DMS53 treated with DMSO at 0.1 percent for 48 hours (cell line): ENCODE measurements at regions not wholly inside any gene's neighbourhood (a gene's known extent, or its start where the extent isn't known, plus 50 kb on each side); places are given as distances from the start of the nearest gene placed in this dataset.

Experiments used
- DNase-seq: peaks from one replicate; lab custom pipeline; 2025; ENCODE audit not compliant: unreplicated experiment; lab: John Stamatoyannopoulos, UW

DNA sequence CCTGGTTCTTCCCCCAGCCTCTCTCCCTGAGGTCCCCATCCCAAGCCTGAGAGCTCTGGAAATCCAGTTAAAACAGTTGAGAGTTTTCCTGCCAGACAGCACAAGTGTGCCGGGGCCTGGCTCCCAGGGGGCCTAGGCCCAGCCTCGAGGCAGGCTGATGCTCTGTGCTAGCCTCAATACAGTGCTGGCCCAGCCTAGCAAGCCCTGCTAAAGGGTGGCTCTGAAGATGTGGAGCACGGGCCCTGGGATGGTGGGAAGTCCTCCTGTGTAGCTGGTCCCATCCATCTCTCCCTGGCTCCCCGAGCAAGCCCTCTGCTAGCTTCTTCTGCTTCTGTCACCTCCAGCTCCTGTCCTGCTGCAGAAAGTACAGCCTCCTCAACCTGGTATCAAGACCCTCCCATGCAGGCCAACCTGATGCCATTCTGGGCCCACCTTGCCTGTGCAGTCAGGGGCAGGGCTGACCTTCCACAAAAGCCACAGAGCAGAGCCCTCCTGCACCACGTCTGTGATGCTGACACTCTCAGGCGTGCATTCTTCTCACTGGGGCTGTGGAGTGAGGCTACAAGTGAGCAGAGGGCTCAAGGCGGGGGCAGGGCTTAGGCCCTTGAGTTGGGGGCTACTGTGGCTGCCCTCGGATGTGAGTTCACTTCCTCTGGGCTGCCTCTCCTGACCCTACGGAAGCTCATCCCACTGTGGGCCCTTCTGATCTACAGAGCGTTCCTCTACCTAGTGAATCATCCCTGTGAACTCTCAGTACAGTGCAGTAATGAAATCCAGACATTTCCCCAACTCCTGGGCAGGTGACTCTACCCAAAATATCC is 60.1 kb upstream of the LAPTM4A start:
- DNase-seq, result no peak

DNA sequence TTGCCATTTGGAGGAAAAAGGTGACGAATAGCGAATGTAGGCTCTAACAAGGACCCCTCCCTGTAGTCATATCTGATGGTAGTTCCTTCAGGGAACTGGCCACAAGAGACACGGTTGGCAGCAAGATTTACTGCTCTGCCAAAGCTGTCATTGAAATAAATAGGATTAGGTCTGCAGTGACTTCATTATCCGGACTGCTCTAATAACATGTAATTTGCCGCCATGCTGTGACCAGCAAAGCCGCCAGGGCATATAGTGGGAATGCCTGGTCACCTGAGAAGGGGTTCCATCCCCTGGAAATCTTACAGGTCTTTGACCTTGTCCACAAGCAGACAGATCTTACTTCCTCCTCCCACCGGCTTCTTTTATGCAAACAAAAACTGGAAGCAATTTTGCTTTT is 59.4 kb upstream of the LAPTM4A start:
- no peak for DNase-seq

DNA sequence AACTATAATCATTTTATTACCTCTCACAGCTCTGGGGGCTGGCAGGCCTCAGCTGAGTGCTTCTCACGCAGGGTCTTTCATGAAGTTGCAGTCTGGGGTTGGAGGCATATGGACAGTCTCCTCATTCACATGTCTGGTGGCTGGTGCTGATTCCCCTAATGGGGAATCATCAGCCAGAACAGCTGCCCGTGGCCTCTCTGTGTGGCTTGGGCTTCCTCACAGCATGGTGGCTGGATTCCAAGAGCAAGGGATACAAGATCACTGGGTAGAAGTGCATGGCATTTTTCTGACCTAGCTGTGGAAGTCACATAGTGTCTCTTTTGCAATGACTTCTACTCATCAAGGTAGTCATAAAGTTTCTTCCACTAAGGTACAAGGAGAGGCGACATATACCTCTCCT is 59.0 kb upstream of the LAPTM4A start:
- no peak for DNase-seq

DNA sequence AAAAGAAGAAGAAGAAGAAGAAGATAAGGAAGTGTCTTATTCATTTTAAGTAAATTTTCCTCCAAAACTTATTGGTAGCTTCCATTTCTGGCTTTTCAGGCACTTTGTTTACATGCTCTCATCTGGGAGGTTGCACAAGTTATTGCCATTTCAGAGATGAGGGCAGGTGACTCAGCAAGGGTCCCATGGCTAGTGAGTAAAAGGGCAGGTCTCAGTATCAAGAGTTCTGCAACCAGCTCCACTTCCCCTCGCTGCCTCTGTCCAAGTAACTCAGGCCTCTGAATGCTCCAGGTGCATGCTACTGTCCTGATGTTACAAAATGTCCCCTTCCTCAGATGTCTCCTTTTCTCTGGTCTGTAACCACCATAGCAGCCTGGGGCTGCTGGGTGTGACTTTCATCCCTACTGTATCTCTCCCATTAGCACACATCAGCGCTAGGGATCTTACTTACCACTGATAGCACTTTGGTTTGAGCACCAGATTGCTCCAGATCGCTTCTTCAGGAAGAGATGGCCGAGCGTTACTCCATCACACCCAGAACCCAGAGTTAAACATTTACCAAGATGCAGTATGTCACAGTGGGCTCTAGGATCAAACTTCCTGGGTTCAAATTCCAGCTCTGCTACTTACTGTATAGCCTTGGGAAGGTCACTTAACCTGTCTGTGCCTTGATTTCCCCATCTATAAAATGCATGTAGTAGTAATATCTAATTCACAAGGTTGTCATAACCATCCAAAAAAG is 57.4 kb upstream of the LAPTM4A start:
- DNase-seq, result peak; percentile 3

DNA sequence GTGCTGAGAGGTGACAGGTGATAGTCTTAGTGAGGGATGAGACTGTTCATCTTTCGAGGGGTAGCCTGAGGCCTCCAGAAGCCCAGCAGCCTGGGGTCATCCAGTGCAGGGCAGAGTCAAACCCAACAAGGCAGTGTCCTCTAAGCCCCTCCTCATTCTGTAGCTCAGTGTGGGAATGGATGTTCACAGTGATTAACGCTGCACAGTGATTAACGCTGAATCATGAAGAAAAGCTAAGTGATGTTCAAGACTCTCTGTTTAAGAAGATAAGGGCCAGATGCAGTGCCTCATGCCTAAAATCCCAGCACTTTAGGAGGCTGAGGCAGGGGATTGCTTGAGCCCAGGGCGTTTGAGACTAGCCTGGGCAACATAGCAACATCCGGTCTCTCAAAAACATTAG is 56.3 kb upstream of the LAPTM4A start:
- no peak for DNase-seq

DNA sequence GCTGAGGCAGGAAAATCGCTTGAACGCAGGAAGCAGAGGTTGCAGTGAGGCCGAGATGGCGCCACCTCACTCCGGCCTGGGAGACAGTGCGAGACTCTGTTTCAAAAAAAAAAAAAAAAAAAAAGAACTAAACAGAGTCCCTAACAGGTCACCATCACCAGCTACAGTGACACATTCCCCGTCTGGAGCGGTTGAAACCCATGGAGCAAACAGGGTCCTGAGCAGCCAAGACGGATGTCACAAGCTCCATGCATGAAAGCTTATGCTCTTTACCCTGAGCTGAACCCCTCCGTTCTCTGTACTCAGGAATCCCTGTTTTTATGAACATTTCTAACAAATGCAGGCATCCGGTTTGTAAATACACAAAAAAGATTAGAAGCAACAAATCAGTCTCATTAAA is 55.9 kb upstream of the LAPTM4A start:
- DNase-seq, result no peak

DNA sequence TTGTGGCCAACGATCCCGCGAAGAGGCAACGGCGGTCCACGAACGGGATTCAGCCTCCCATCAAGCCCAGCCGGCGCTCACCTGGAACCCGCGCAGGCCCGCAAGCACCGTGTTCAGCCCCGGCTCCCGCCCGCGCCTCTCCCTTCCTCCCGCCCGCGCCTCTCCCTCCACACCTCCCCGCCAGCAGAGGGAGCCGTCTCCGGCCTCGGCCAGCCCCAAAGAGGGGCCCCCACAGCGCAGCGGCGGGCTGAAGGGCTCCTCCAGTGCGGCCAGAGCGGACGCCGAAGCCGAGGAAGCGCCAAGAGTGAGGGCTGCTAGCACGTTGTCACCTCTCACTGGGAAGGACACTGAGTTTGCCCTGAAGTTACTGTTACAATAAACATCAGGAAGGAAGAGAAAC is 55.3 kb upstream of the LAPTM4A start:
- no peak for DNase-seq

DNA sequence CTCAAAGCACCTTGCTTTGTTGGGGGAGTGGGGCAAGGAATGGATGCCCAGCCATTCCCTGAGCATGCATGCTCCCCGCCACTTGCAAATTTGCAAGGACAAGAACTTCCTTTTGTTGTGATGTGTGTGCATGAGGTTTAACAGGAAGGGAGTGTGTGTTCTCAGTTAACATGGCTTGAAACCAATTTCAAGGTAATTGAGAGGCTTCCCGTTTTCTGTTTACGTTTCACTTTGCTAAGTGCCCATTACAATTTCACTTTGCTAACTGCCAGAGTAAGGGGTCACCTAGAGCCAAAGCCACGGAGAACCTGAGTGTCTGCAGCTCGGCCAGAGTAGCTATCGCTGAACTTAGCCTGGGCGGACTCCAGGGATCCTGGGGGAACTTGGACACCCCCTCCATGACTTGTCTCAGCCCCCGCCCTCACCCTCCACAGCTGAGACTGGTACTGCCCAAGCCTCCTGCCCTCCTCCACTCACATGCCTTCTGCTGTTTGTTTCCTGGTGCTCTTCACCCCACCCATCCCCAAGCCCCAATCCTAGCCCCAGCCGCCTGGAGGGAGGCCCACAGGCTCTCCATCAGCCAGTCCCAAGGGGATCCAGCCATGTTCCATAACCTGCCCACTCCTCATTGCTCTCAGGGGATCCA is 53.6 kb upstream of the LAPTM4A start:
- DNase-seq, result no peak

DNA sequence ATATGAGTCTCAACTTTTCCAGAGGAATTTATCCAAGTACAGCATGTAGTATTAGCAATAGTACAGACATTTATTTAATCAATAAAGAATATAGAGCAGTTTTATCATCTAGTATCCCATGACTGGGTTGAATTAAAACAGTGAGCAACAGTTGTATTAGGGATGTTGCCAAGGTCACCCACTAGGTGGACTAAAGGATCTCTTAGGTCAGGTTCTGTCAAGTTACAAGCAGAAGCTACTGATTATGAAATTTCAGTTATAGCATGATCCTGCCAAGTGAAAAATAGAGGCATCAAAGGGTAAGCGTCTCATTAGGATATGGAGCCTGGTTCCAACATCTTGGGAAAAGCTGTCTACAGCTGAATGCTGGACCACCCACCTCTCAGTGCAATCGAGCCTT is 52.1 kb upstream of the LAPTM4A start:
- peak; percentile 14 for DNase-seq
